ENCODE measurements at regions not wholly inside any gene's neighbourhood (a gene's known extent, or its start where the extent isn't known, plus 50 kb on each side); places are given as distances from the start of the nearest gene placed in this dataset.
"Not testable (repeated sequence)": the region's sequence is repeated elsewhere in the genome, so short reads cannot be mapped to it uniquely, and the experiment has no call there.

GRCh38 chr16:55012793-55013192, 82.1 kb downstream of the IRX5 start:
- no peak overlapping the region for H3K4me3 ChIP-seq (ENCODE audit: low read depth, low read length)
- 95% methylated on average over 4 of the region's 6 CpGs for WGBS (ENCODE audit: insufficient coverage)
- DNase-seq (ENCODE audit: low read depth in 4 of 6, low spot score in 6 of 6), result no peak
- no peaks in the 10 kb centered on the region for H3K4me1 ChIP-seq (ENCODE audit: control insufficient read depth, insufficient read depth, low read length)
- H3K27ac ChIP-seq (ENCODE audit: low read depth, low read length), result no peak overlapping the region
- no peaks in the 10 kb centered on the region for H3K36me3 ChIP-seq (ENCODE audit: control insufficient read depth, insufficient read depth, low read length)
- H3K27me3 ChIP-seq (ENCODE audit: control insufficient read depth, insufficient read depth, low read length), result peaks cover 2% of the 10 kb centered on the region
- no peaks in the 10 kb centered on the region for H3K9me3 ChIP-seq (ENCODE audit: control insufficient read depth, insufficient read depth, low read length)

- Histone ChIP-seq H3K4me3 (ENCODE audit: low read depth, low read length) (no peak overlapping the region), H3K27me3 (ENCODE audit: control insufficient read depth, insufficient read depth, low read length) (peaks cover 2% of the 10 kb centered on the region), H3K27ac (ENCODE audit: low read depth, low read length) (no peak overlapping the region), H3K4me1 (ENCODE audit: control insufficient read depth, insufficient read depth, low read length) (no peaks in the 10 kb centered on the region), H3K9me3 (ENCODE audit: control insufficient read depth, insufficient read depth, low read length) (no peaks in the 10 kb centered on the region), H3K36me3 (ENCODE audit: control insufficient read depth, insufficient read depth, low read length) (no peaks in the 10 kb centered on the region)
- WGBS (ENCODE audit: insufficient coverage), result 100% methylated on average over 1 of the region's 4 CpGs
- DNase-seq (ENCODE audit: low read depth in 4 of 6, low spot score in 6 of 6), result no peak
Observed at GRCh38 chr16:55014022-55014421, 83.4 kb downstream of the IRX5 start.

DNA sequence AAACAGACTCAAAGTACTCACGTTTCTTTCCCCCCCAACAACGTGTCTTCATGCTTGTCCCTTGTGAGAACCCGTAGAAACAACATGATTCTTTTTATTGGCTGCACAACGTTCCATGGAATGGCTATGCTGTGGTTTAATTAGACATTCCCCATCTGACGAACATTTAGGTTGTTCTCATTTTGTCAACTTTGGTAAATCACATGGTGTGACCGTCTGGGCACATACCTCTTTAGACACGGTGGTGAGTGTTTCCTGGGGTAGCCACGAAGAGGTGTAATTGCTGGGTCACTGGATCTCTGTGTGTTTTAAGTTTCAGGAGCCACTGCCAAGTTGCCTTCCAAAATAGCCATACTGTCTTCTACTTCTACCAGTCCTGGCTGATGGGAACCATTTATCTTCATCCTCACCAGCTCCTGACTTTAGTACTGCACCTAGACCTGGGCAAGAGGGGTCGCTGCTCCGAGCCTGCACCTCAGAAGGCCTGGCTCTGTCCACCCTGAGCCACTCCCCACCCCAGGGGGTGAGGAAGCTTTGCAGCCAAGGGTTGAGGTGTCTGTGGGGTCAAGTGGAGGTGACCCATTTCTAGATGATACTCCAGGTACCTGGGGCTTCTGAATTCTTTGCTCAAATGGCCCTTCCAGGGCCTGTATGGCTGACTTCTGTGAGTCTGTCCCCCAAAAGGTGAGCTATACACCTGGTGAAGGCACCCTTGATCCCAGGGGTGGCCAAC, 84.7 kb downstream of the IRX5 start:
- H3K9me3 ChIP-seq (ENCODE audit: control insufficient read depth, insufficient read depth, low read length), result no peaks in the 10 kb centered on the region
- peaks cover 2% of the 10 kb centered on the region for H3K27me3 ChIP-seq (ENCODE audit: control insufficient read depth, insufficient read depth, low read length)
- WGBS (ENCODE audit: insufficient coverage), result 72% methylated on average over 4 of the region's 10 CpGs
- H3K36me3 ChIP-seq (ENCODE audit: control insufficient read depth, insufficient read depth, low read length), result no peaks in the 10 kb centered on the region
- no peak overlapping the region for H3K4me3 ChIP-seq (ENCODE audit: low read depth, low read length)
- no peak for DNase-seq (ENCODE audit: low read depth in 4 of 6, low spot score in 6 of 6)
- H3K27ac ChIP-seq (ENCODE audit: low read depth, low read length), result no peak overlapping the region
- H3K4me1 ChIP-seq (ENCODE audit: control insufficient read depth, insufficient read depth, low read length), result no peaks in the 10 kb centered on the region

- H3K4me1 ChIP-seq (ENCODE audit: control insufficient read depth, insufficient read depth, low read length), result no peaks in the 10 kb centered on the region
- no peak overlapping the region for H3K27ac ChIP-seq (ENCODE audit: low read depth, low read length)
- 83% methylated on average over 1 of the region's 9 CpGs for WGBS (ENCODE audit: insufficient coverage)
- no peak overlapping the region for H3K4me3 ChIP-seq (ENCODE audit: low read depth, low read length)
- no peaks in the 10 kb centered on the region for H3K36me3 ChIP-seq (ENCODE audit: control insufficient read depth, insufficient read depth, low read length)
- peaks cover 2% of the 10 kb centered on the region for H3K27me3 ChIP-seq (ENCODE audit: control insufficient read depth, insufficient read depth, low read length)
- peak in 2 of 6 donors; percentile 18 to 77 for DNase-seq (ENCODE audit: low read depth in 4 of 6, low spot score in 6 of 6)
- H3K9me3 ChIP-seq (ENCODE audit: control insufficient read depth, insufficient read depth, low read length), result no peaks in the 10 kb centered on the region
Observed at GRCh38 chr16:55016515-55016914, 85.8 kb downstream of the IRX5 start.

DNA sequence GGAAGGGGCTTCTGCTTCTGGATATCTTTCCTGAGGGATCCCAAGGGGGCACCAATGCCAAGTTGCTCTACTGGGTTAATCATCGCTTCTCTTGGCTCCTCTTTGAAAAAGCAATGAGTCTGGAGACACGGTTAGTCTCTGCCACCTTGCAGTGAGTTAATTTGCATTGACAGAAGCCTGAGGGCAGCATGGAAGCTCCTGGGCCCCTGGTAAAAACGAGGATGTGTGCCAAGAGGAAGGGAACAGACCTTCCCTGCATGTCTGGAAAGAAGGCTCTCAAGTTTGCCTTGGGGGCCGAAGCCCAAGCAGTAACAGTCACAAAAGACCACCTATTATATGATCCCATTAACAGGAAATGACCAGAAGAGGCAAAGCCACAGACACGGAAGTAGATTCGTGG, 86.7 kb downstream of the IRX5 start:
- WGBS (ENCODE audit: insufficient coverage), result 52% methylated on average over 5 of the region's 6 CpGs
- no peak overlapping the region for H3K27ac ChIP-seq (ENCODE audit: low read depth, low read length)

DNA sequence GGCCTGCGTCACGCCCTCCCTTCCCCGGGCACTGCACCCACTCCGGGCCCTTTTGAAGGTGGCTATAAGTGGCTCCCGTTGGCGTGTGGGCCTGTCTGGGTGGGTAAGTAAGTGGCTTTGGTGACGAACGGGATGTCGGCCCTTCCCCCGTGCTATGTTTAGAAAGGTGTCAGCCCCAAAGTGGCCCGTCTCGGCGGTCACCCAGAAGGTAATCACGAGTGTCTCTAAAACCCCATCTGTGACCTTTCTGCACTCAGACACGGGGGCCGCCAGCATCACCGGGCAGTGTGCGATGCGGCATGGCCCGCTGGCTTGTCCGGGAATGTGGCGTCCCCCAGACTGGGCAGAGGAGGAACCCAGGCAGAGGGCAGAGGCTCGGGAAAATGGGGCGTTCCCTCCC, 88.2 kb downstream of the IRX5 start:
- no peaks in the 10 kb centered on the region for H3K4me1 ChIP-seq (ENCODE audit: control insufficient read depth, insufficient read depth, low read length)
- H3K27me3 ChIP-seq (ENCODE audit: control insufficient read depth, insufficient read depth, low read length), result peaks cover 2% of the 10 kb centered on the region
- WGBS (ENCODE audit: insufficient coverage), result 87% methylated on average over 14 of the region's 24 CpGs
- DNase-seq (ENCODE audit: low read depth in 4 of 6, low spot score in 6 of 6), result no peak
- no peaks in the 10 kb centered on the region for H3K9me3 ChIP-seq (ENCODE audit: control insufficient read depth, insufficient read depth, low read length)
- H3K27ac ChIP-seq (ENCODE audit: low read depth, low read length), result no peak overlapping the region
- no peak overlapping the region for H3K4me3 ChIP-seq (ENCODE audit: low read depth, low read length)
- H3K36me3 ChIP-seq (ENCODE audit: control insufficient read depth, insufficient read depth, low read length), result no peaks in the 10 kb centered on the region

More for the DNA sequence above, 86.7 kb downstream of the IRX5 start:
- H3K9me3 ChIP-seq (ENCODE audit: control insufficient read depth, insufficient read depth, low read length), result no peaks in the 10 kb centered on the region
- DNase-seq (ENCODE audit: low read depth in 4 of 6, low spot score in 6 of 6), result no peak
- peaks cover 2% of the 10 kb centered on the region for H3K27me3 ChIP-seq (ENCODE audit: control insufficient read depth, insufficient read depth, low read length)
- no peak overlapping the region for H3K4me3 ChIP-seq (ENCODE audit: low read depth, low read length)
- H3K36me3 ChIP-seq (ENCODE audit: control insufficient read depth, insufficient read depth, low read length), result no peaks in the 10 kb centered on the region
- no peaks in the 10 kb centered on the region for H3K4me1 ChIP-seq (ENCODE audit: control insufficient read depth, insufficient read depth, low read length)

DNA sequence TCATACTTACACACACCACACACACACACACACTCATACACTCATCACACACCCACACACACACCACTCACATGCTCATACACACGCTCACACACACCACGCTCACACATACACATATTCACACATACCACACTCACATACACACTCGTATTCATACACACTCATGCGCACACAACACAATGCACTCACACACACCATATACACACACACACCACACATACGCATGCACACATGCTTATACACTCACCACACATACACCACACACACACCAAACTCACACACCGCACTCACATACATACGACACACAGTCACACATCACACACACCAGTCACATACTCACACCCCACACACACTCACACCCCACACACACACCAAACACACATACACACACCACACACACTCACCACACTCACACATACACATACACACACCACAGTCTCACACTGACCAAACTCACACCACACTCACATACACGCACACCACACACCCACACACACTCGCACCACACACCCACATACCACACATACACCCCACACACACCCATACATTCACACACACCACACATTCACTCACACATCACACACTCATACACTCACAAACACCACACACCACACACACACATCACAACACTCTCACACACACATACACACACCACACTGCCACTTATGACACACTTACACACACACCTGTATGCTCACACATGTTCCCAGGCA, 88.9 kb downstream of the IRX5 start:
- WGBS (ENCODE audit: insufficient coverage), result 93% methylated on average over 9 of the region's 9 CpGs
- H3K36me3 ChIP-seq (ENCODE audit: control insufficient read depth, insufficient read depth, low read length), result no peaks in the 10 kb centered on the region

DNA sequence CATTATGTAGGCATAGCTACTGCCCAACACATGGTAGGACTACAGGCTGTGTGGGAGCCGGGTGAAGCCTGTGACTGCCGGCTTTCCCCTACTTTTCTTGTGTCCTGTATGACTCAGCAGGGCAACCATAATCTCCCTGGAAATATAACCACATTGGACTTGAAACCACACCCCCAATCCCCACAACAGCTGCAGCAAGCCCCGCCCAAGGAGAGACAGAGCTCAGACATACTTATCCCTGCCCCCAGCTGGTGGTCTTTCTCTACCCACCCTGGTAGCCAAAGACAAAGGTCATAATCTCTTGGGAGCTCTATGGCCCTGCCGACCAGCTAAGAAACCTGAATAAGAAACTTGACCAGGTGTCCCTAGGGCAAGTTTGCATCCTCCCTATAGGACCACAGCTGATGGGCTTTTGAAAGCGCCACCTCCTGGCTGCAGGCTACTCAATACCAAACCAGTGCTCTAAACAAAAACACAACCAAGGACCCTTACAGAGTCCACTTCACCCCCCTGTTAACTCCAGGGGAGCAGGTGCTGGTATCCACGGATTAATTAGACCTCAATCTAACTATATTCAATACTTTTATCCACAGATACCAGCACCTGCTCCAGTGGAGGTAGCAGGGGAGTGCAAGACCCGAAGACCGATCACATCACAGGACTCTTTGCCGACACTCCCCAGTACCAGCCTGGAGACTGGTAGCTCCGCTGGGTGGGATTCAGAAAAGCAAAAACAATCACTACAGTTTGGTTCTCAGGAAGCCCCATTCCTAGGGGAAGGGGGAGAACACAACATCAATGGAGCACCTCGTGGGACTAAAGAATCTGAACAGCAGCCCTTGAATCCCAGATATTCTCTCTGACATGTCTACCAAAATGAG, 91.2 kb downstream of the IRX5 start:
- WGBS (ENCODE audit: insufficient coverage), result 52% methylated on average over 9 of the region's 11 CpGs
- no peaks in the 10 kb centered on the region for H3K36me3 ChIP-seq (ENCODE audit: control insufficient read depth, insufficient read depth, low read length)
- no peak overlapping the region for H3K27ac ChIP-seq (ENCODE audit: low read depth, low read length)
- DNase-seq (ENCODE audit: low read depth in 4 of 6, low spot score in 6 of 6), result no peak
- no peaks in the 10 kb centered on the region for H3K9me3 ChIP-seq (ENCODE audit: control insufficient read depth, insufficient read depth, low read length)
- no peaks in the 10 kb centered on the region for H3K27me3 ChIP-seq (ENCODE audit: control insufficient read depth, insufficient read depth, low read length)
- H3K4me1 ChIP-seq (ENCODE audit: control insufficient read depth, insufficient read depth, low read length), result no peaks in the 10 kb centered on the region
- no peak overlapping the region for H3K4me3 ChIP-seq (ENCODE audit: low read depth, low read length)

More for the DNA sequence above, 88.9 kb downstream of the IRX5 start:
- DNase-seq (ENCODE audit: low read depth in 4 of 6, low spot score in 6 of 6), result no peak
- Histone ChIP-seq H3K27me3 (ENCODE audit: control insufficient read depth, insufficient read depth, low read length) (peaks cover 2% of the 10 kb centered on the region), H3K27ac (ENCODE audit: low read depth, low read length) (no peak overlapping the region), H3K4me1 (ENCODE audit: control insufficient read depth, insufficient read depth, low read length) (no peaks in the 10 kb centered on the region), H3K9me3 (ENCODE audit: control insufficient read depth, insufficient read depth, low read length) (no peaks in the 10 kb centered on the region), H3K4me3 (ENCODE audit: low read depth, low read length) (no peak overlapping the region)

- not testable (repeated sequence) for DNase-seq (ENCODE audit: low read depth in 4 of 6, low spot score in 6 of 6); H3K4me3 ChIP-seq (ENCODE audit: low read depth, low read length); H3K9me3 ChIP-seq (ENCODE audit: control insufficient read depth, insufficient read depth, low read length); H3K27ac ChIP-seq (ENCODE audit: low read depth, low read length); H3K27me3 ChIP-seq (ENCODE audit: control insufficient read depth, insufficient read depth, low read length); H3K36me3 ChIP-seq (ENCODE audit: control insufficient read depth, insufficient read depth, low read length); H3K4me1 ChIP-seq (ENCODE audit: control insufficient read depth, insufficient read depth, low read length)
Observed at GRCh38 chr16:55027260-55027659, 96.6 kb downstream of the IRX5 start.

Data from spinal cord (tissue), 9 donors.